RCC 7860 (cell line): ENCODE measurements at regions not wholly inside any gene's neighbourhood (a gene's known extent, or its start where the extent isn't known, plus 50 kb on each side); places are given as distances from the start of the nearest gene placed in this dataset.

Experiments
- DNase-seq: peaks from one replicate; pipeline ENCODE4 v3.0.0-alpha.2; 2015; ENCODE audit warnings: low spot score
- FAIRE-seq: peaks from 2 replicates; lab custom pipeline; 2012; peaks lifted over from hg19 to GRCh38; lab: Jason Lieb, UNC

- FAIRE-seq (no peak), DNase-seq (no peak)
Observed at GRCh38 chr12:125303337-125303736, 238.1 kb downstream of the AACS start.

- FAIRE-seq (no peak), DNase-seq (no peak)
Observed at GRCh38 chr12:125304029-125304428, 238.8 kb downstream of the AACS start.

- no peak for FAIRE-seq
- DNase-seq: no peak
Observed at GRCh38 chr12:125305231-125305630, 240.0 kb downstream of the AACS start.

GRCh38 chr12:125310461-125310860 lies 245.2 kb downstream of the AACS start:
- FAIRE-seq: no peak
- no peak for DNase-seq

- no peak for FAIRE-seq
- no peak for DNase-seq
Observed at GRCh38 chr12:125311050-125311449, 245.8 kb downstream of the AACS start.

GRCh38 chr12:125312471-125312870 lies 247.2 kb downstream of the AACS start:
- DNase-seq: no peak
- no peak for FAIRE-seq

- FAIRE-seq: no peak
- no peak for DNase-seq
Observed at GRCh38 chr12:125314051-125314755, 249.0 kb downstream of the AACS start.

GRCh38 chr12:125315771-125316170 lies 250.5 kb downstream of the AACS start:
- DNase-seq (no peak), FAIRE-seq (no peak)

GRCh38 chr12:125320177-125320576 lies 254.9 kb downstream of the AACS start:
- FAIRE-seq (no peak), DNase-seq (no peak)

GRCh38 chr12:125324861-125325490 lies 259.7 kb downstream of the AACS start:
- DNase-seq: no peak
- no peak for FAIRE-seq

- DNase-seq (no peak), FAIRE-seq (no peak)
Observed at GRCh38 chr12:125329239-125330102, 264.2 kb downstream of the AACS start.

GRCh38 chr12:125330645-125331341 lies 265.6 kb downstream of the AACS start:
- DNase-seq (no peak), FAIRE-seq (no peak)

GRCh38 chr12:125331342-125332052 lies 266.3 kb downstream of the AACS start:
- FAIRE-seq: no peak
- DNase-seq: no peak

GRCh38 chr12:125332900-125333299 lies 267.7 kb downstream of the AACS start:
- DNase-seq (no peak), FAIRE-seq (no peak)

GRCh38 chr12:125336246-125336645 lies 271.0 kb downstream of the AACS start:
- DNase-seq (no peak), FAIRE-seq (no peak)

GRCh38 chr12:125340791-125341190 lies 275.6 kb downstream of the AACS start:
- peak; percentile 22 for DNase-seq
- no peak for FAIRE-seq

- DNase-seq (no peak), FAIRE-seq (no peak)
Observed at GRCh38 chr12:125341422-125341821, 276.2 kb downstream of the AACS start.

- DNase-seq (no peak), FAIRE-seq (no peak)
Observed at GRCh38 chr12:125343649-125344048, 278.4 kb downstream of the AACS start.

- FAIRE-seq: no peak
Observed at GRCh38 chr12:125346362-125346761, 281.1 kb downstream of the AACS start.

GRCh38 chr12:125351788-125352187 lies 286.6 kb downstream of the AACS start:
- FAIRE-seq (no peak), DNase-seq (no peak)

More at GRCh38 chr12:125346362-125346761, 281.1 kb downstream of the AACS start:
- DNase-seq: no peak
